ENCODE measurements at regions not wholly inside any gene's neighbourhood (a gene's known extent, or its start where the extent isn't known, plus 50 kb on each side); places are given as distances from the start of the nearest gene placed in this dataset.

- no peak for DNase-seq
These were observed 49.9 kb downstream of the CNTN3 start for GRCh38 chr3:74564560-74564959.

GRCh38 chr3:74562558-74563269, 51.7 kb downstream of the CNTN3 start:
- no peak for DNase-seq

- DNase-seq: no peak
These were observed 52.6 kb downstream of the CNTN3 start for GRCh38 chr3:74561881-74562280.

- no peak for DNase-seq
These were observed 55.2 kb downstream of the CNTN3 start for GRCh38 chr3:74559261-74559660.

- no peak for DNase-seq
These were observed 63.8 kb downstream of the CNTN3 start for GRCh38 chr3:74550686-74551085.

GRCh38 chr3:74546426-74546825, 68.0 kb downstream of the CNTN3 start:
- DNase-seq: no peak

GRCh38 chr3:74542441-74542840, 72.0 kb downstream of the CNTN3 start:
- DNase-seq: no peak

GRCh38 chr3:74539876-74540275, 74.6 kb downstream of the CNTN3 start:
- DNase-seq: no peak

- DNase-seq: no peak
These were observed 75.8 kb downstream of the CNTN3 start for GRCh38 chr3:74538669-74539068.

GRCh38 chr3:74537857-74538256, 76.6 kb downstream of the CNTN3 start:
- DNase-seq: no peak

- DNase-seq: no peak
These were observed 77.3 kb downstream of the CNTN3 start for GRCh38 chr3:74537164-74537563.

GRCh38 chr3:74535281-74535680, 79.2 kb downstream of the CNTN3 start:
- DNase-seq: no peak

GRCh38 chr3:74534611-74535010, 79.8 kb downstream of the CNTN3 start:
- DNase-seq: no peak

- DNase-seq: no peak
These were observed 82.0 kb downstream of the CNTN3 start for GRCh38 chr3:74532446-74532845.

- no peak for DNase-seq
These were observed 83.0 kb downstream of the CNTN3 start for GRCh38 chr3:74531491-74531890.

GRCh38 chr3:74529145-74529544, 85.3 kb downstream of the CNTN3 start:
- no peak for DNase-seq

- no peak for DNase-seq
These were observed 86.9 kb downstream of the CNTN3 start for GRCh38 chr3:74527566-74527965.

GRCh38 chr3:74523811-74524210, 90.6 kb downstream of the CNTN3 start:
- no peak for DNase-seq

- no peak for DNase-seq
These were observed 93.6 kb downstream of the CNTN3 start for GRCh38 chr3:74520895-74521294.

GRCh38 chr3:74518610-74519009, 95.8 kb downstream of the CNTN3 start:
- no peak for DNase-seq

- no peak for DNase-seq
These were observed 98.4 kb downstream of the CNTN3 start for GRCh38 chr3:74516019-74516418.

- no peak for DNase-seq
These were observed 99.0 kb downstream of the CNTN3 start for GRCh38 chr3:74515451-74515850.

GRCh38 chr3:74511078-74511477, 103.4 kb downstream of the CNTN3 start:
- DNase-seq: no peak

- no peak for DNase-seq
These were observed 104.1 kb downstream of the CNTN3 start for GRCh38 chr3:74510261-74510818.

GRCh38 chr3:74507691-74508090, 106.8 kb downstream of the CNTN3 start:
- DNase-seq: no peak
